ENCODE measurements at regions not wholly inside any gene's neighbourhood (a gene's known extent, or its start where the extent isn't known, plus 50 kb on each side); places are given as distances from the start of the nearest gene placed in this dataset.

- DNase-seq (ENCODE audit: extremely low read depth in 1 of 2, low read depth in 1 of 2), result no peak
Measured at GRCh38 chr2:217262911-217263310, 403.0 kb upstream of the TNP1 start.

GRCh38 chr2:217261452-217261851 lies 401.6 kb upstream of the TNP1 start:
- no peak for DNase-seq (ENCODE audit: extremely low read depth in 1 of 2, low read depth in 1 of 2)

GRCh38 chr2:217260441-217261115 lies 400.7 kb upstream of the TNP1 start:
- no peak for DNase-seq (ENCODE audit: extremely low read depth in 1 of 2, low read depth in 1 of 2)

- DNase-seq (ENCODE audit: extremely low read depth in 1 of 2, low read depth in 1 of 2), result no peak
Measured at GRCh38 chr2:217258170-217258569, 398.3 kb upstream of the TNP1 start.

GRCh38 chr2:217256251-217256650 lies 396.4 kb upstream of the TNP1 start:
- no peak for DNase-seq (ENCODE audit: extremely low read depth in 1 of 2, low read depth in 1 of 2)

- no peak for DNase-seq (ENCODE audit: extremely low read depth in 1 of 2, low read depth in 1 of 2)
Measured at GRCh38 chr2:217254111-217254510, 394.2 kb upstream of the TNP1 start.

- DNase-seq (ENCODE audit: extremely low read depth in 1 of 2, low read depth in 1 of 2), result no peak
Measured at GRCh38 chr2:217252181-217252580, 392.3 kb upstream of the TNP1 start.

- DNase-seq (ENCODE audit: extremely low read depth in 1 of 2, low read depth in 1 of 2), result no peak
Measured at GRCh38 chr2:217250013-217250524, 390.2 kb upstream of the TNP1 start.

GRCh38 chr2:217249121-217250012 lies 389.5 kb upstream of the TNP1 start:
- no peak for DNase-seq (ENCODE audit: extremely low read depth in 1 of 2, low read depth in 1 of 2)

GRCh38 chr2:217248312-217248935 lies 388.6 kb upstream of the TNP1 start:
- no peak for DNase-seq (ENCODE audit: extremely low read depth in 1 of 2, low read depth in 1 of 2)

- no peak for DNase-seq (ENCODE audit: extremely low read depth in 1 of 2, low read depth in 1 of 2)
Measured at GRCh38 chr2:217247476-217247875, 387.6 kb upstream of the TNP1 start.

GRCh38 chr2:217246108-217246507 lies 386.2 kb upstream of the TNP1 start:
- DNase-seq (ENCODE audit: extremely low read depth in 1 of 2, low read depth in 1 of 2), result no peak

- no peak for DNase-seq (ENCODE audit: extremely low read depth in 1 of 2, low read depth in 1 of 2)
Measured at GRCh38 chr2:217244815-217245214, 385.0 kb upstream of the TNP1 start.

GRCh38 chr2:217242947-217243346 lies 383.1 kb upstream of the TNP1 start:
- no peak for DNase-seq (ENCODE audit: extremely low read depth in 1 of 2, low read depth in 1 of 2)

- no peak for DNase-seq (ENCODE audit: extremely low read depth in 1 of 2, low read depth in 1 of 2)
Measured at GRCh38 chr2:217231724-217232123, 371.9 kb upstream of the TNP1 start.

- DNase-seq (ENCODE audit: extremely low read depth in 1 of 2, low read depth in 1 of 2), result no peak
Measured at GRCh38 chr2:217231212-217231611, 371.3 kb upstream of the TNP1 start.

GRCh38 chr2:217228732-217229131 lies 368.9 kb upstream of the TNP1 start:
- DNase-seq (ENCODE audit: extremely low read depth in 1 of 2, low read depth in 1 of 2), result no peak

- DNase-seq (ENCODE audit: extremely low read depth in 1 of 2, low read depth in 1 of 2), result no peak
Measured at GRCh38 chr2:217227794-217228193, 367.9 kb upstream of the TNP1 start.

GRCh38 chr2:217225596-217225995 lies 365.7 kb upstream of the TNP1 start:
- no peak for DNase-seq (ENCODE audit: extremely low read depth in 1 of 2, low read depth in 1 of 2)

- peak; percentile 9 to 45 for DNase-seq (ENCODE audit: extremely low read depth in 1 of 2, low read depth in 1 of 2)
Measured at GRCh38 chr2:217223222-217223930, 363.5 kb upstream of the TNP1 start.

Measured in stimulated activated CD8-positive, alpha-beta memory T cell treated with anti-CD3 and anti-CD28 coated beads, Interleukin-7, amount 100 ng/mL, for 48 hours (primary cell).